Transverse colon (tissue), 4 donors: ENCODE measurements at regions not wholly inside any gene's neighbourhood (a gene's known extent, or its start where the extent isn't known, plus 50 kb on each side); places are given as distances from the start of the nearest gene placed in this dataset.

ENCODE experiments used
- DNase-seq: peaks from one replicate; pipeline ENCODE4 v3.0.0-alpha.2; 2019
- H3K27ac ChIP-seq, 4 donors: fragments of 200-600 bp; sonication (generic); 2 replicates each; pipeline ENCODE4 v1.5.1; 2016 to 2018; ENCODE audit warnings: inconsistent platforms in 4 of 4
- H3K27me3 ChIP-seq: fragments of 200-600 bp; sonication (generic); 2 replicates; pipeline ENCODE4 v1.5.1; 2017; ENCODE audit warnings: inconsistent platforms
- H3K36me3 ChIP-seq, 4 donors: fragments of 200-600 bp; sonication (generic); 2 replicates each; pipeline ENCODE4 v1.5.1; 2017 to 2019; ENCODE audit warnings: inconsistent platforms in 4 of 4
- H3K4me1 ChIP-seq, 4 donors: fragments of 200-600 bp; sonication (generic); 2 replicates each; pipeline ENCODE4 v1.5.1; 2017 to 2020; ENCODE audit warnings: inconsistent platforms in 4 of 4
- H3K4me3 ChIP-seq, 4 donors: fragments of 200-600 bp; sonication (generic); 1 replicate in 1 of 4; 2 replicates in 3 of 4; pipeline versions ENCODE4 v1.5.1 to v1.6.1; 2017 to 2019; ENCODE audit warnings: inconsistent platforms in 4 of 4
- H3K9me3 ChIP-seq, 2 donors: fragments of 200-600 bp; sonication (generic); 2 replicates each; pipeline ENCODE4 v1.5.1; 2017 to 2019; ENCODE audit warnings: inconsistent platforms in 2 of 2
- EP300 ChIP-seq: sonication (generic); formaldehyde crosslinking; IDR thresholded peaks from one replicate; pipeline ENCODE4 v1.6.1; 2017; ENCODE audit warnings: antibody characterized with exemption, low read depth
- POLR2A ChIP-seq: fragments of 450-650 bp; IDR thresholded peaks from one replicate; pipeline ENCODE4 v1.6.1; 2016; ENCODE audit warnings: antibody characterized with exemption, mild to moderate bottlenecking, moderate library complexity
- POLR2AphosphoS5 ChIP-seq, 3 donors: sonication (generic); formaldehyde crosslinking; IDR thresholded peaks; one replicate each; pipeline ENCODE4 v1.6.1; 2016; ENCODE audit warnings: antibody characterized with exemption in 3 of 3
- WGBS, 2 donors: methylation state at CpG; one replicate each; pipeline ENCODE4 v1.1.5; 2018; ENCODE audit warnings: low coverage in 1 of 2; 5-methylcytosine and 5-hydroxymethylcytosine counted together
- in situ Hi-C, 4 donors: fragments of 200-750 bp; cut with MboI; loops; one replicate each; pipeline versions ENCODE4 v1.15.0 to v1.15.1; 2017; ENCODE audit warnings: low sequenced_read_pairs in 3 of 4, low pct_ligation_motif_present in 1 of 4, low pct_unique_long_range_greater_than_20kb in 1 of 4
- intact Hi-C: fragments of 100-400 bp; cut with DNase I; formaldehyde crosslinking; loops from one replicate; pipeline ENCODE4 v1.15.1; 2023; ENCODE audit warnings: low total_unique reads
- TF ChIP-seq, protein P1 (sequence below), 5 experiments: fragments of 200-600 bp in 3 of 5; fragments of 450-650 bp in 2 of 5; sonication (generic) in 3 of 5; IDR thresholded peaks; 1 replicate in 2 of 5; 2 replicates in 3 of 5; pipeline ENCODE4 v1.5.1; 2016 to 2017; ENCODE audit warnings: antibody characterized with exemption in 5 of 5, inconsistent platforms in 3 of 5, mild to moderate bottlenecking in 2 of 5, moderate library complexity in 1 of 5

DNA sequence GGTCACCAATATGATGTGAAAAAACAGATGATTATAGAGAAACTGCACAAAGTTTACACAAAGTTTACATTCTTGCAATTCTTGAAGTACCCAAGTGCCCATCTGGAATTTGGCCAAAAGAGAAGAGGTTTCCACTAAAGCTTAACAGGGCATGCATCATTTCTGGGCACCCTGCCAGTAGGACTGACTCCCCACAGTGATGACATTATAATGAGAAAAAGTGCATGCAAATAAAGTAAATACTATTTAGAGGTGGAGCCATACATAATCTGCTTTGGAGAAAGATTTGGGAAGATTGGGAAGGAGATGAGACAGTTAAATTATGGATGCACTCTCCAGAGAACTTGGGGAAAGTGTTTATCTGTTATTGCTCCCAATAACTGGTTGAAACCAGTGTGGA, 93.7 kb upstream of the TRPC3 start:
- no peak for DNase-seq
- no peak overlapping the region for H3K4me3 ChIP-seq
- intact Hi-C loops (no loop called here), in situ Hi-C loops (no loop called here)
- H3K27me3 ChIP-seq: no peaks in the 10 kb centered on the region
- TF ChIP-seq, protein P1, sequence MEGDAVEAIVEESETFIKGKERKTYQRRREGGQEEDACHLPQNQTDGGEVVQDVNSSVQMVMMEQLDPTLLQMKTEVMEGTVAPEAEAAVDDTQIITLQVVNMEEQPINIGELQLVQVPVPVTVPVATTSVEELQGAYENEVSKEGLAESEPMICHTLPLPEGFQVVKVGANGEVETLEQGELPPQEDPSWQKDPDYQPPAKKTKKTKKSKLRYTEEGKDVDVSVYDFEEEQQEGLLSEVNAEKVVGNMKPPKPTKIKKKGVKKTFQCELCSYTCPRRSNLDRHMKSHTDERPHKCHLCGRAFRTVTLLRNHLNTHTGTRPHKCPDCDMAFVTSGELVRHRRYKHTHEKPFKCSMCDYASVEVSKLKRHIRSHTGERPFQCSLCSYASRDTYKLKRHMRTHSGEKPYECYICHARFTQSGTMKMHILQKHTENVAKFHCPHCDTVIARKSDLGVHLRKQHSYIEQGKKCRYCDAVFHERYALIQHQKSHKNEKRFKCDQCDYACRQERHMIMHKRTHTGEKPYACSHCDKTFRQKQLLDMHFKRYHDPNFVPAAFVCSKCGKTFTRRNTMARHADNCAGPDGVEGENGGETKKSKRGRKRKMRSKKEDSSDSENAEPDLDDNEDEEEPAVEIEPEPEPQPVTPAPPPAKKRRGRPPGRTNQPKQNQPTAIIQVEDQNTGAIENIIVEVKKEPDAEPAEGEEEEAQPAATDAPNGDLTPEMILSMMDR (IDR thresholded peaks at IDR 0.05): no peak
- no peak for TF ChIP-seq POLR2AphosphoS5 (IDR thresholded peaks at IDR 0.05)
- TF ChIP-seq EP300: no peak
- no peak for TF ChIP-seq POLR2A
- no peaks in the 10 kb centered on the region for H3K4me1 ChIP-seq
- H3K9me3 ChIP-seq: no peaks in the 10 kb centered on the region
- no peak overlapping the region for H3K27ac ChIP-seq
- no peaks in the 10 kb centered on the region for H3K36me3 ChIP-seq

DNA sequence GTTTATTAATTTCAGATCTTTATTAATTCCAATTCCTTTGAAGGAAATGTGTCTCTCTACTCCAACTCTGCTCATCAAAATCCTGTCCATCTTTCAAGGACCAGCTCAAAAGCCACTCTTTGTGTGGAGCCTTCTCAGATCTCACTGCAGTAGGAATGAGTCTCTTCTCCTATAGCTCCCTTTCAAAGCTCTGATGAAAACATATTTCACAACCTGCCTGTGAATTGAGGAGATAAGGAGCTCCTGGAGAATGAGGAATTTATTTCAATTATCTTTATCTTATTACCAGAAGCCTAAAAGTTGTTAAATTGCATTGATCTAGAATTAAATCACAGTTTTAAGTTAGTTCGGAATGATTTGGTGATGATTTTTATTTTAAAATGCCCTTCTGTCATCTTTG, 92.6 kb upstream of the TRPC3 start:
- Histone ChIP-seq H3K4me1 (no peaks in the 10 kb centered on the region), H3K9me3 (no peaks in the 10 kb centered on the region), H3K27ac (no peak overlapping the region), H3K36me3 (no peaks in the 10 kb centered on the region), H3K27me3 (no peaks in the 10 kb centered on the region), H3K4me3 (no peak overlapping the region)
- no peak for DNase-seq
- WGBS, 2 donors: 83 to 93% methylated on average over 1 of the region's 1 CpG
- in situ Hi-C loops (no loop called here), intact Hi-C loops (no loop called here)
- TF ChIP-seq, protein P1 (IDR thresholded peaks at IDR 0.05): no peak
- TF ChIP-seq EP300: no peak
- no peak for TF ChIP-seq POLR2AphosphoS5 (IDR thresholded peaks at IDR 0.05)
- TF ChIP-seq POLR2A: no peak

DNA sequence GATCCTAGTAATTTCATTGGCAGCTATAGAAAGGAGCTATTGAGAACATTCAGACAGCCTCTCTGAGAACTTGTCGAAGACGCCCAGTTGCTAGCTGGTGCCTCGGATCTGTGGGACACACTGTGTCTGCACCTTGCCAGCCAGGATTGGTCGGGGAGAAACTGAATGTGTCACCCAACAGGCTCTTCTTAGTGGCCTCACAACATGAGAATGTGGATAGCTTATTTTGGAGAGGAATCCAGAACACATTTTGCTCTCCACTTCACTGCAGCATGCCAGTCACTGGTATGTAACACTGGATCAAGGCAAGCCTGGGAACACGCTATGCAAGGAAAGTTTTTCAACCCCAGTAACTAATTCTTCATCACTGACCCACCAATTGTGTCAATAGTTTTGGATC, 89.5 kb upstream of the TRPC3 start:
- DNase-seq: no peak
- 55 to 59% methylated on average over 4 to 5 of the region's 5 CpGs for WGBS, 2 donors
- no peak overlapping the region for H3K27ac ChIP-seq
- intact Hi-C loops: no loop called here
- no peaks in the 10 kb centered on the region for H3K4me1 ChIP-seq
- in situ Hi-C loops: no loop called here
- no peak overlapping the region for H3K4me3 ChIP-seq
- no peaks in the 10 kb centered on the region for H3K36me3 ChIP-seq
- H3K9me3 ChIP-seq: no peaks in the 10 kb centered on the region
- TF ChIP-seq EP300 (no peak), POLR2A (no peak), POLR2AphosphoS5 (IDR thresholded peaks at IDR 0.05) (no peak)
- TF ChIP-seq, protein P1 (IDR thresholded peaks at IDR 0.05): no peak
- H3K27me3 ChIP-seq: no peaks in the 10 kb centered on the region

DNA sequence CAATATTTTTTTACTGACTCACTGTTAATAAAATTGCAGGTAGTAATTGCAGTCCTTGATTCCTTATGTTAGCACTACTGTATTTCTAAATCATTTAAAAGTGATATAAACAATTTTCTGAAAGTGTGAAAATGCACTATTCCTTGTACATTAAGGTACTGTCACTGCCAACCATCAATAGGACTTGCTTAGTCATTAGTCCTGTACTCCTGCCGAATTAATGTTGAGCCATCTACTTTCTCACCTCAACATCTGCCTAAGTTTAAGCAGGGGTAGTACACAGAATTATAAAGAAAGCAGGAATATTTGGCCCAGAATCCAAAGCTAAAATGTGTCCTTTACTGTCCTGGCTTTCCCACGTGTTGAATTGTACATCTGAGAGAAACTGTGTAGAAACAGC, 87.0 kb upstream of the TRPC3 start:
- H3K36me3 ChIP-seq: no peaks in the 10 kb centered on the region
- WGBS, 2 donors: 0 to 17% methylated on average over 2 of the region's 2 CpGs

More for the DNA sequence above, 87.0 kb upstream of the TRPC3 start:
- no peak for TF ChIP-seq POLR2AphosphoS5 (IDR thresholded peaks at IDR 0.05)
- TF ChIP-seq, protein P1 (IDR thresholded peaks at IDR 0.05): no peak
- no peak for TF ChIP-seq POLR2A
- no peak for TF ChIP-seq EP300
- intact Hi-C loops: no loop called here
- H3K9me3 ChIP-seq: no peaks in the 10 kb centered on the region
- no peaks in the 10 kb centered on the region for H3K27me3 ChIP-seq
- in situ Hi-C loops: no loop called here
- H3K27ac ChIP-seq: no peak overlapping the region
- H3K4me1 ChIP-seq: no peaks in the 10 kb centered on the region
- no peak for DNase-seq
- no peak overlapping the region for H3K4me3 ChIP-seq
